Sciatic nerve (tissue), 2 donors: ENCODE measurements at regions not wholly inside any gene's neighbourhood (a gene's known extent, or its start where the extent isn't known, plus 50 kb on each side); places are given as distances from the start of the nearest gene placed in this dataset.

ENCODE experiments used
- ATAC-seq: fragments of 200-7000 bp; cut with Tn5 transposase; one replicate; pipeline ENCODE4 v1.9.1; 2020; ENCODE audit warnings: mild to moderate bottlenecking, moderate library complexity
- DNase-seq: peaks from one replicate; pipeline ENCODE4 v3.0.0-alpha.2; 2020; ENCODE audit warnings: low spot score
- intact Hi-C: fragments of 100-400 bp; cut with DNase I; formaldehyde crosslinking; loops from one replicate; pipeline ENCODE4 v1.14.2; 2022
- donor health status: DM: no; HTN: no; CAD: no.
- donor health status: DM: no; HTN: no; CAD: no.

DNA sequence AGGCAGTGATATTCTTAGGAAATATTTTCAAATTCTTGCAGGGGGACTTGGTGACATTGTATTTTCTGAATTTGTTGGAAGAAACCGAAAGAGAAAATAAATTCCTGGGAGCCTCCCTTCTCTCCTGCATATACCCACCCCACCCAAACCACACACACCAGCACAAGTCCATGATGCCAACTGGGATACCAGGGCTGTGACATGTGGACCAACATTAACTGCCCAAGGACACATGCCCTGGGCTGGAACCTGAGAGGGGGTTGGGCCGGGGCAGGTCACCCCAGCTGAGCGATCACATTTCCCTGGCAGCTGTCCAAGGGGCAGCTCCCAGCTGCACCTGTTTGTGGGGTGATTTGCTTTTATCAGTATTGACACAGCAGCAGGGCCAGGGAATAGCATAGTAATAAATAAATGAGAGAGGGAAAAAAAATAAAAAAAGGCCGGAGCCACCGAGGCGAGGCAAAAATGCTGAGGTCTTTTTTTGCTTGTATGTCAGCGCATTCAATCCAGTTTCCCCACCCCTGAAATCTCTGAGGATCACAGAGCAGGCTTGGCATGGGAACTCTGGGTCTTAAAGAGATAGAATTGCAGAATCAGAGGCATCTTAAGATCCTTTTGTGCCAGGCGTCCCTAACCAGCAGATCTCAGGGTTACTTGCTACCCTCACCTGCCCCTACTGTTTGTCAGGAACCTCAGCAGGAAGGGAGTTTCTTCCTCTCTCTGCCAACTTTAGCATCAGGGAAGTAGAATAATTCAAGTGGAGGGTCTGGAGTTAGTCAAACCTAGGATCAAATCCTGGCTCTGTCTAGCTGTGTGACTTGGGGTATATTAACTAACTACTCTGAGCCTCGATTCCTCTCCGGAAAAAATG lies 66.5 kb upstream of the PIM1 start:
- intact Hi-C loops = no loop called here
- ATAC-seq = peak; percentile 35
- DNase-seq = peak; percentile 65

DNA sequence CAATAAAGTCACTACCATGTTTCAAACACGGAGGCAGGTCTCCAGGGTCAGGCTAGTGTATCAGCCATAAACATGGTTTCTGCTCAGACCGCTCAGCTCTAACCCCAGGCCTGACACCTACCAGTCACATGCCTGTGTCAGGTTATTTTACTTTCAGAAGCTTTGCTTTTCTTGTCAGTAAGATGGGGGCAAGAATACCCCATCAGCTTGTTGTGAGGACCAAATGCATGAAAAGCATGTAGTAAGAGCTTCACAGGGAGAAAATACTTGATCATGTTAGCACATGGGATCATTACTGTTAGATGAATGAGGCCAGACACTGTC lies 65.2 kb upstream of the PIM1 start:
- ATAC-seq (no peak), DNase-seq (no peak)
- intact Hi-C loops = no loop called here

DNA sequence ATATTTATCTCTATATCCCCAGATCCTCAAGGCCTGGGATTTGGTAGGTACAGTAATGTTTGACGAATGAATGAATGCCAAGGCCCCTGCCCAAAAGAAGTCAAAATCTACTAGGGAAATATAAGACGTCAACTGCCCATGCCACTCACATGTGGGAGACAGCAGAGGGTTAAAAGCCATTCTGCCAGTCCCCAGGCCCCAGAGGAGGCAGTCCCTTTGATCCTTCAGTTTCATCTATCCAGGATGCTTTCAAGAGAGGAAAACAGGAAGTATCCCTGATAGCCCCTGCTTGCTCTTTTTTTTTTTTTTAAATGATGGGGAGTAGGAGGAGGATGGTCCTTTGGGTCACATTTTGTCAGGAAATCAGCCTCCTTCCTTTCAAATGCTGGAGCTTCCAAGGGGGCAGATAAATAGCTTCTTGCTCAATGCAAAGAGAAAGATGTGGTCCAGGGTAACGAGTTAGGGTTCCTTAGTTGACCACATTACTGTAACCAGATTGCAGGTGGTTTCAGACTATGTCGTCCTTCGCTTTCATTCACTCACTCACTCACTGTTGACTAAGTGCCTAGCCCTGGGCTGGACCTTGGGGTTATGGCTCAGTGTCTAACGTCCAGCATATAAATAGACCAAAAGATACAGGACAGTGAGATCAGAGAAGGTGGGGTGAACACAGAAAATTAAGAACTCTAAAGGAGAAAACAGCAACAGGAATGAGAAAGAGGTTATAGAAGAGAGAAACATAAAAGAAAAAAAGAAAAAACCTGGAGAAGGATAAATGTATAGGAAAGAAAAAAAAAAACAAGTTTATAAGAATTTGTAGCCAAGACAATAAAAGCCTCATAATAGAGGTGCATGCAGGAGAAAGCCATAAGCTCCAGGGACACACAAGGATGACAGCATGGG lies 64.6 kb upstream of the PIM1 start:
- intact Hi-C loops = no loop called here
- DNase-seq (no peak), ATAC-seq (no peak)

DNA sequence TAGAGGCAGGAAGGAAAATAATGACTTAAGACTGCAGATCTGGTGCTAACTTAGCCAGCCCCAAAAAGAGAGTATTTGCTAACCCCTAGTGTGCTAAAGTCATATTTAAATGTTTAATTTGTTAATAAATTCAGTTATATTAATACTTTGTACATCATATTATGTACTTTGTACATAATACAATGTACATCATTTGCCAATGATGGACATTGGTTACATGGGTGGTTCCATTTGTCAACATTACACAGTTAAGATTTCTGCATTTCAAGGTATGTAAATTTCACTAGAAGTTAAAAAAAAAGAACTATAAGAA lies 63.9 kb upstream of the PIM1 start:
- DNase-seq = no peak
- no peak for ATAC-seq
- intact Hi-C loops = no loop called here

DNA sequence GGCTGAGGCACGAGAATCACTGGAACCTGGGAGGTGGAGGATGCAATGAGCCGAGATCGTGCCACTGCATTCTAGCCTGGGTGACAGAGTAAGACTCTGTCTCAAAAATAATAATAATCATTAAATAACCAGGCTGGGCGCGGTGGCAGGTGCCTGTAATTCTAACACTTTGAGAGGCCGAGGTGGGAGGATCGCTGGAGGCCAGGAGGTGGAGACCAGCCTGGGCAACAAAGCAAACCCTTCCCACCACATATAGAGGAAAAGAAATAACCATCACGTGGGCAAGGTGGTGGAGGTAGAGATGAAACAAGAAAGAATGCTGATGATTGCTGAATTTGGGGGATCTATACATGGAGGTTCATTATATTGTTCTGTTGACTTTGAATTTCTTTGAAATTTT lies 63.4 kb upstream of the PIM1 start:
- intact Hi-C loops = no loop called here
- no peak for DNase-seq
- no peak for ATAC-seq

DNA sequence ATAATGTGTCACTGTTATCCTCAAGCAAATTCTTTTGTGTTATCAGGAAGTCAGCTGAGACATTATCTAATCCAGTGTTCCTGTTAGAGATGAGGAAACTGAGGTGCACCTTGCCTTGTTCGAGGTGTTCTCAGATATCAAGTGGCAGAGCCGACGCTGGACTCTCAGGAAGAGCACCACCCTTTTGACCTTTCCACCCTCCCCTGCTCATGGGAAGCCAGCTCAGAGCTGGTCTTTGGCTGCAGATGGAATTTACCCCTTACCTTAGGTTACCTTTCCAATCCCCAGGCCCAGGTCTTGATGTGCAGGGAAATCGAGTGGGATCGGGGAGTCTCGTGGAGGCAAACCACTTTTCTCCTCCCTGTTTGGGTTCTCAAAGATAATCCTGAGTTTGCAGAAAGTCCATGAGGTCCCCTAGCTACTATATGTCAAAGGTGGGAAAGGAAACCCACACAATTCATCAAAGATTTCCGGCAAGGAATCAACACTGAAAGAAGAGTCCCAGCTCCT lies 62.9 kb upstream of the PIM1 start:
- ATAC-seq = no peak
- no peak for DNase-seq
- intact Hi-C loops = no loop called here

DNA sequence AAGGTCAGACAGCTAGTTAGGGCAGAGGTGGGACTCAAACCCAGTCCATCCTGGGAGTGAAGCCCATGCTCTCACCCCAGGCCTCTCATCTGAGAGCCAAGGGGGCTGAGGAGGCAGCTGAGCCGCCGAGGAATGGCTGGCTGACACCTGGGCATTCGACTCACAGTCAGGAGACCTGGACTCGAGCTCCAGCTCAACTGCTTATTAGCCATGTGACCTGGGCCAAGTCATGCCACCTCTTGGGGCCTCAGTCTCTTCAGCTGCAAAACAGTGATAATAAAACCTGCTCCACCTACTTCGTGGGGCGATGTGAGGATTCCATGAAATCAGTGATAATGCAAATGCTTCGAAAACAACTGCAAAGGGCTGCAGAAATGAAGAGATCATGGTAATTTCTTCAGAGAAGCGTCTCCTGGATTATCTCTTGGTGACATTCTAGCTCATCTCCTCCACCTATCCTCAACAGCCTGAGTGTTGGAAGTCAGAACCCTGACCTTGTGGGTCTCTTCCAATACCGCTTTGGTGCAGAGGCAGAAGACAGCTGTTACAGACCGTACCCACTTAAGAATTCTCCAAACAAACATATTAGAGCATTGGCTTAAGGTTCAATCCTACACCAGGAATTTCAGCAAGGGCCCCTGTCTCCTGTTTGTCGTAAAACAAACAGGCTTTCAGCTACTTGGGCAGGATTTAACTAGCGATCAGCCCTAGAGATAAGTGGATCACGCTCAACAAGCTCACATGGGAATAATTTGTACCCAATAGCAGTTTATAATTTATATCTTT lies 60.0 kb upstream of the PIM1 start:
- intact Hi-C loops = no loop called here
- no peak for DNase-seq
- ATAC-seq = peak; percentile 22

DNA sequence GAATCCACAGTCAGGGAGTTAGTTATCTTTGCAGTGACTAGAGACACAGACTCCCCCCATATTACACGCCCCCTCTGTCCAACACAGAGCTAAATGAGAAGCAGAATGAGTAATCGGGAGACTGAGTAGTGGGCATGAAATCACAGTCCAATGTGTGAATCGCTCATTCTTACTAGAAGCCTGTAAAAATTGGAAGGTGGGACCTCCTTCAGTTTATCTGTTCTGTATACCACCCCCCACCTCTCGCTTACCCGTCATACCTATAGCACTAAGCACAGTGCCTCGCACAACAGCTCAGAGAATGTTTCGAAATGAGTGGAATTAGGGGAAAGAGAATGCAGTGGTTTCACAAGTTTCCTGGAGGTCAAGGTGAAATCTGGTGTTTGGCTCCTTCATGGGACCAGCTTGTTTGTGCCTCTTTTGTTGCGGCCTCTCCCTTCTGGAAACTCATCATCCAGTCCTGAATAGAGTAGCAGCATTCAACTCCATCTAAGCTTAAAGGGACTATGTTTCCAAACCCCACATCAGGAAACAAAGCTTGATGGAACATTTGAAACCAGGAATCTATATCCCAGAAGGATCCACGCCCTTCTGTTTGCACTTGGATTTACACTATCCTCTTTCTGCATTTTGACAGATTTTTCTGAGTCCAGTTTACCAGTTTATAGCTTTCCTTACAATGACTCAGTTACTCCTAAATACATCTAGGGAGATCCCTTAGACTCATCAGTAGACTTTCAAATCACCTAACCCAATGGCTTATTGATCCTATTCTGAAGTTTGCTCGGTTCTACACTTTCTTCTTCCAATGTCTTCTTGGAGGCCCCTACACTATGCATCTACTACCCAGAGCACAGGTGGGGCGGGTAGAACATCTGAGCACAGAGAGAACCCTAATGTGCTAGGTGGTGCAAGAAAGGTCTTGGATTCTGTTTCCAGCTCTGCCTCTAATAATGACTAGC lies 59.2 kb upstream of the PIM1 start:
- intact Hi-C loops = no loop called here
- peak; percentile 35 for ATAC-seq
- DNase-seq = no peak

DNA sequence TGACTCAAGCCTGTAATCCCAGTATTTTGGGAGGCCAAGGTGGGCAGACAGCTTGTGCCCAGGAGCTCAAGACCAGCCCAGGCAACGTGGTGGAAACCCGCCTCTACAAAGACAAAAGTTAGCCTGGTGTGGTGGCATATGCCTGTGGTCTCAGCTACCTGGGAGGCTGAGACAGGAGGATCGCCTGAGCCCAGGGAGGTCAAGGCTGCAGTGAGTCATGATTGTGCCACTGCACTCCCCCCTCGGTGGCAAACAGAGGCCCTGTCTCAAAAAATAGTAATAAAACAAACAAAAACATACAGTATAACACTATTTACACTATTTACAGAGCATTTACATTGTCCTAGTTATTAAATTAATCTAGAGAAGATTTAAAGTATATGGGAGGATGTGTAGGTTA lies 56.0 kb upstream of the PIM1 start:
- ATAC-seq = no peak
- DNase-seq = no peak
- intact Hi-C loops = no loop called here

DNA sequence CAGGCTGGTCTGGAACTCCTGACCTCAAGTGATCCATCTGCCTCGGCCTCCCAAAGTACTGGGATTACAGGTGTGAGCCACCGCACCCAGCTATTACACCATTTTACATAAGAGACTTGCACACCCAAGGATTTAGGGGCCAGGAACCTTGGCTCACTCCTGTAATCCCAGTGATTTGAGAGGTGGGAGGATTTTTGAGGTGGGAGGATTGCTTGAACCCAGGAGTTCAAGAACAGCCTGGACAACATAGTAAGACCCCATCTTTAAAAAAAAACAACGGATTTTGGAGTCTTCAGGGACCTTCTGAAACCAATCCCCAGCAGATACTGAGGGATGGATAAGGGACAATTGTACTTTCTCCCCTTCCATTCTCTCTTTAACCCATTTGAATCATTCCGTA lies 55.3 kb upstream of the PIM1 start:
- intact Hi-C loops = no loop called here
- DNase-seq = no peak
- ATAC-seq = no peak

DNA sequence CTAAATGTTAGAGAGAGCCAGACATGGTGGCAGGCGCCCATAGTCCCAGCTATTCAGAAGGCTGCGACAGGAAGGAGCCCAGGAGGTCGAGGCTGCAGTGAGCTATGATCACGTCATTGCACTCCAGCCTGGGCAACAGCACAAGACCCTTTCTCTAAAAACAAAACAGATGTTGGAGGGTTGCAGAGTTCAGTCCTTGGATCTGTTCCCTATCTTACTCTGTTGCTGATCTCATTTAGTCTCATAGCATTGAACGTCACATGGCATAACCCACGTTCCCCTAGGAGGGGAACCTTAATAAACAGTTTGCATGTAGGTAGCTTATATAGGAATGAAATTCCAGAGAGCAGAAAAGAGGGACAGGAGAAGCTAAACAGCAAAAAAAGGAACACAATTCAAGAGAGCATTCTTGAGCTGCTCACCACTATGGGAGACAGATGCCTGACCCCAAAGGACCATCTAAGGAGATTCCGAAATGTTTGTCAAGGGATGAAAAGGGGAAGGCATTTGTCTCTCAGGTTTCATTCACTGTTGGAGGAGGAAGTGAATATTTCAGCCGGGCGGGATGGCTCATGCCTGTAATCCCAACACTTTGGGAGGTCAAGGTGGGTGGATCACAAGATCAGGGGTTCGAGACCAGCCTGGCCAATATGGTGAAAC lies 54.6 kb upstream of the PIM1 start:
- intact Hi-C loops = no loop called here
- no peak for DNase-seq
- no peak for ATAC-seq

DNA sequence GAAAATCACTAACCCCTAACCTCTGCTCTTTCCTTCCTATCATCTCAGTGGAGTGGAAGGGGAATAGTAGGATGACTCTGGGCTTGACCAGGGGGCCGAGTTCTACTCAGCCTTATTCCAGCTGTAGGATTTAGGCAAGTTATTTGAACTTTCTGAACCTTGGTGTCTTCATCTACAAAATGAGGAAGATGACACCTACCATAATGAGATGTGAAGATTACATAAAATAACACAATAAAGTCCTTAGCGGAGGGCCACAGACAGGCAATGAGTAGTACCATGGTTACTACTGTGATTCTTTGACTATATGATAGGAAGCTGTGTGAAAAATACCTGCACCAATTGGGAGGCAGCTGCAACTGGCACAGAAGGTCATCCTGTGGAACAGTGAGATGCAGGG lies 53.6 kb upstream of the PIM1 start:
- DNase-seq (no peak), ATAC-seq (no peak)
- intact Hi-C loops = no loop called here

DNA sequence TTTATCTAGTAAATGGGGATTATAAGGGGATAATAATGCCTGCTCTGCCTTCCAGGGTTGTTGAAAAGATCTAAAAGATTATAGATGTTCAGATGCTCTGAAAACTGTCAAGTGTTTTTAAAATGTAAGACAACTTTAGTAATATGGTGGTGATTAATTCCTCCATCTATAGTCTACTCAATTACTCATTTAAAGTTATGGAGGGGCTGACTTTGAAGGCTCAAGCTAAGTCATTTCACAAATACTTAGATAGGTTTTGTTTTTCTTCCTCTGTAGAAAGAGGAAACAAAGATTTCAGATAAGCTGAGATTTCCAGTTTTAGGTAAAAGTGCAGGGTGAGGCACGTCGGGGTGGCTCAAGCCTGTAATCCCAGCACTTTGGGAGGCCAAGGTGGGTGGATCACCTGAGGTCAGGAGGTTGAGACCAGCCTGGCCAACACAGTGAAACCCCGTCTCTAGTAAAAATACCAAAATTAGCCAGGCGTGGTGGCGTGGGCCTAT lies 50.5 kb upstream of the PIM1 start:
- intact Hi-C loops = no loop called here
- DNase-seq (no peak), ATAC-seq (no peak)
